Caco-2 (cell line): ENCODE measurements at regions not wholly inside any gene's neighbourhood (a gene's known extent, or its start where the extent isn't known, plus 50 kb on each side); places are given as distances from the start of the nearest gene placed in this dataset.

ENCODE experiments used
- BruUV-seq: library from RNA; stranded (reverse); fragments of 400-500 nt; replicated peaks from 2 replicates; lab custom pipeline; 2021; lab: Mats Ljungman, UMichigan
- CTCF ChIA-PET: fragments of 300-600 bp; sonication (Branson Sonifier 250); formaldehyde crosslinking; loops from one replicate; lab custom pipeline; 2022; ENCODE audit warnings: antibody characterized with exemption; lab: Charles Lee
- POLR2A ChIA-PET: fragments of 300-600 bp; sonication (Branson Sonifier 250); formaldehyde crosslinking; loops from one replicate; lab custom pipeline; 2022; ENCODE audit warnings: antibody characterized with exemption; lab: Charles Lee
- DNase-seq, 2 experiments: peaks; one replicate each; pipeline versions ENCODE4 v3.0.0 to v3.0.0-alpha.2; 2020 to 2022
- H3K27me3 ChIP-seq: replicated peaks from 2 replicates; pipeline ENCODE4 v1.6.0; 2011; ENCODE audit warnings: low read length; ENCODE audit not compliant: control insufficient read depth, insufficient read depth
- H3K36me3 ChIP-seq: 2 replicates; pipeline ENCODE4 v1.5.1; 2011; ENCODE audit warnings: low read length; ENCODE audit not compliant: control insufficient read depth, insufficient read depth
- H3K4me1 ChIP-seq: fragments of 250-450 bp; sonication (Bioruptor Pico); 2 replicates; pipeline ENCODE4 v1.5.1; 2020; ENCODE audit warnings: mild to moderate bottlenecking
- H3K4me3 ChIP-seq: 2 replicates; pipeline ENCODE4 v1.5.1; 2011; ENCODE audit warnings: low read depth, mild to moderate bottlenecking, control low read depth, low read length
- H3K9me3 ChIP-seq: fragments of 250-450 bp; sonication (Bioruptor Pico); 2 replicates; pipeline ENCODE4 v1.5.1; 2020; ENCODE audit warnings: mild to moderate bottlenecking, moderate library complexity
- H3K27ac Mint-ChIP-seq: one replicate; pipeline ENCODE4 v1.8.0; 2022; ENCODE audit warnings: mixed read lengths; ENCODE audit not compliant: unreplicated experiment
- H3K27me3 Mint-ChIP-seq: one replicate; pipeline ENCODE4 v1.8.0; 2022; ENCODE audit warnings: mixed read lengths; ENCODE audit not compliant: insufficient read depth, unreplicated experiment
- H3K36me3 Mint-ChIP-seq: one replicate; pipeline ENCODE4 v1.8.0; 2022; ENCODE audit warnings: mild to moderate bottlenecking, mixed read lengths; ENCODE audit not compliant: insufficient read depth, unreplicated experiment
- H3K4me1 Mint-ChIP-seq: one replicate; pipeline ENCODE4 v1.8.0; 2022; ENCODE audit warnings: low read depth, mixed read lengths; ENCODE audit not compliant: unreplicated experiment
- H3K4me3 Mint-ChIP-seq: one replicate; pipeline ENCODE4 v1.8.0; 2022; ENCODE audit warnings: mild to moderate bottlenecking, moderate library complexity, mixed read lengths; ENCODE audit not compliant: unreplicated experiment
- H3K9me3 Mint-ChIP-seq: one replicate; pipeline ENCODE4 v1.8.0; 2022; ENCODE audit warnings: mixed read lengths; ENCODE audit not compliant: unreplicated experiment
- CTCF ChIP-seq, 2 experiments: fragments of 200-600 bp in 1 of 2; IDR thresholded peaks; 1 replicate in 1 of 2; 2 replicates in 1 of 2; pipeline versions ENCODE4 v1.5.1 to v1.8.0; 2011 to 2022; ENCODE audit warnings: antibody characterized with exemption in 1 of 2, control low read depth in 1 of 2, inconsistent platforms in 1 of 2, low read depth in 1 of 2, low read length in 1 of 2, mild to moderate bottlenecking in 1 of 2, moderate library complexity in 1 of 2; ENCODE audit not compliant: insufficient read depth in 1 of 2, severe bottlenecking in 1 of 2, unreplicated experiment in 1 of 2
- intact Hi-C: fragments of 100-400 bp; cut with micrococcal nuclease; formaldehyde crosslinking; loops from one replicate; pipeline ENCODE4 v1.10.0; 2022; ENCODE audit not compliant: unreplicated experiment

DNA sequence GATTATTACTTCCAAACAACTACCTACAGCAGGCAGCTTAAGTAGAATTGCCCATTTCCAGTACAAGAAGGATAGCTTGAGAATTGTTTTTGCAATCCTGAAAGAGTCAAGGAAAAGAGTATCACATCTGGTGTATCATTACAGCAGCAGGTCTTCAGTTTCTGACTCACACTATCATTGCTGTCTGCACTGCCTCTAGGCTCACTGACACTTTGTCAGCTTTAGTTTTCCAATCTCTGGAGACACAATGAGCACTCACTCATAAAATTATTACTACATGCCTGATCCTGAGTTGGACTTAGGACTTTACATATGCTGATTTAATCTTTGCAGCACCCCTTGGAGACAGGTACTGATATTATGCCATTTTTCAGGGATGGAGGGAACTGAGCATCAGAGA is 244.6 kb upstream of the BOD1L1 start:
- Histone ChIP-seq H3K4me1 (peaks cover 15% of the 10 kb centered on the region), H3K4me3 (no peak overlapping the region), H3K36me3 (no peaks in the 10 kb centered on the region), H3K27me3 (no peaks in the 10 kb centered on the region), H3K9me3 (no peaks in the 10 kb centered on the region)
- Mint-ChIP-seq H3K36me3 (no peaks in the 10 kb centered on the region), H3K27me3 (no peaks in the 10 kb centered on the region), H3K4me1 (peaks cover 6% of the 10 kb centered on the region), H3K9me3 (peaks cover 20% of the 10 kb centered on the region), H3K27ac (no peak overlapping the region), H3K4me3 (no peak overlapping the region)
- ChIA-PET CTCF (no interaction called here), POLR2A (no interaction called here)
- intact Hi-C loops, result no loop called here
- DNase-seq, result peak in 1 of 2 experiments; percentile 5
- BruUV-seq, result no TSS peak
- no peak for TF ChIP-seq CTCF (IDR thresholded peaks at IDR 0.05; ENCODE audit: insufficient read depth in 1 of 2, low read depth in 1 of 2, low read length in 1 of 2, severe bottlenecking in 1 of 2, unreplicated experiment in 1 of 2)

DNA sequence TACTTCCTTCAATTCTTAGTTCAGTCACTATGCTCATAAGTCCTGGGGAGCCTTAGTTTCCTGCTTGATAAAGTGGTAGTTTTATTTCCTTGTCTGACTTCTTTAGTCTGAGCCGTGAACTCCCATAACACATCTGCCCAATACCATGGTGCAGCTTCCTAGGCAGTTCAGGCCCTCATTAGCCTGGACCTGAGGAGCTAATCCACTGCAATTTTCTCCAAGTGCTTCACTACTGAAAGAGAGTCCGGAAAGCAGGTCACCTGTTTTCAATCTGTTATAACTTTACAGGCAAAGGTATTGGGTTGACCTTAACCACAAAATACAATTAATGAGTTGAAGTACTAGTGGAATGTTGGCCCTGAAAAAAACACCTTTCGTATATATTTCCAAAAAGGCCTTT is 245.4 kb upstream of the BOD1L1 start:
- Histone ChIP-seq H3K27me3 (no peaks in the 10 kb centered on the region), H3K4me1 (peaks cover 17% of the 10 kb centered on the region), H3K4me3 (no peak overlapping the region), H3K36me3 (no peaks in the 10 kb centered on the region), H3K9me3 (no peaks in the 10 kb centered on the region)
- peaks cover 6% of the 10 kb centered on the region for H3K4me1 Mint-ChIP-seq
- no peak overlapping the region for H3K27ac Mint-ChIP-seq
- peaks cover 20% of the 10 kb centered on the region for H3K9me3 Mint-ChIP-seq
- no peak for TF ChIP-seq CTCF (IDR thresholded peaks at IDR 0.05; ENCODE audit: insufficient read depth in 1 of 2, low read depth in 1 of 2, low read length in 1 of 2, severe bottlenecking in 1 of 2, unreplicated experiment in 1 of 2)
- ChIA-PET POLR2A (no interaction called here), CTCF (no interaction called here)
- DNase-seq, result no peak
- no peak overlapping the region for H3K4me3 Mint-ChIP-seq
- BruUV-seq, result no TSS peak
- no peaks in the 10 kb centered on the region for H3K27me3 Mint-ChIP-seq
- intact Hi-C loops, result no loop called here
- no peaks in the 10 kb centered on the region for H3K36me3 Mint-ChIP-seq

GRCh38 chr4:13875181-13875580 is 247.7 kb upstream of the BOD1L1 start:
- H3K4me3 ChIP-seq, result no peak overlapping the region
- no peak overlapping the region for H3K4me3 Mint-ChIP-seq
- H3K9me3 ChIP-seq, result no peaks in the 10 kb centered on the region
- peaks cover 27% of the 10 kb centered on the region for H3K9me3 Mint-ChIP-seq
- peaks cover 17% of the 10 kb centered on the region for H3K4me1 ChIP-seq
- H3K27ac Mint-ChIP-seq, result no peak overlapping the region
- H3K36me3 ChIP-seq, result no peaks in the 10 kb centered on the region
- intact Hi-C loops, result no loop called here
- BruUV-seq, result no TSS peak
- H3K27me3 ChIP-seq, result no peaks in the 10 kb centered on the region
- POLR2A ChIA-PET, result no interaction called here
- TF ChIP-seq CTCF (IDR thresholded peaks at IDR 0.05; ENCODE audit: insufficient read depth in 1 of 2, low read depth in 1 of 2, low read length in 1 of 2, severe bottlenecking in 1 of 2, unreplicated experiment in 1 of 2), result no peak
- peaks cover 6% of the 10 kb centered on the region for H3K4me1 Mint-ChIP-seq
- no peak for DNase-seq
- H3K36me3 Mint-ChIP-seq, result no peaks in the 10 kb centered on the region
- no peaks in the 10 kb centered on the region for H3K27me3 Mint-ChIP-seq
- CTCF ChIA-PET, result no interaction called here
